ENCODE measurements at regions not wholly inside any gene's neighbourhood (a gene's known extent, or its start where the extent isn't known, plus 50 kb on each side); places are given as distances from the start of the nearest gene placed in this dataset.
A peak's percentile ranks its signal among the peaks of the same experiment; 100 is the strongest.
"Not testable (repeated sequence)": the region's sequence is repeated elsewhere in the genome, so short reads cannot be mapped to it uniquely, and the experiment has no call there.

DNA sequence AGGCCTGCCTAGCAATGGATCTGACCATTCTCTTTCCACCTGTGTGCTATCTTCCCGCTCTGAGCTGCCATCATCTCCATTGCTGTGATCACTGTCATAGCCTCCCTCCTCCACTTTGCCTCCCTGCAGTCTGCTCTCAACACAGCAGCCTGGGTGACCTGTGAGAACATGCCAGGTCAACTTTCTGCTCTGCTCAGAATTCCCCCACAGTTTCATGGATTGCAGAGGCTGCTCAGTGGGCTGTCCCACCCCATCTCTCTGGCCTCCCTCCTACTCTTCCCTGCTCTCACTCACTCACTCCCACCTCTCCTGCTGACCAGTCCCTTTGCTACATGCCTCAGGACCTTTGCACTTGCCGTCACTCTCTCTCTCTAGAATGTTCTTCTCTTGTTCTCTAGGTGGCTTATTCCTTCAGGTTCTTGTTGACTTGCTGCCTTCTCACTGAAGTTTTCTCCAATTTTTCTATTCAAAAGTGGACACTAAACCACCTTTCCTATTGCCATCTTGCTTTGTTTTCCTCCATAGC is 159.9 kb downstream of the CD83 start:
- no peak for DNase-seq

DNA sequence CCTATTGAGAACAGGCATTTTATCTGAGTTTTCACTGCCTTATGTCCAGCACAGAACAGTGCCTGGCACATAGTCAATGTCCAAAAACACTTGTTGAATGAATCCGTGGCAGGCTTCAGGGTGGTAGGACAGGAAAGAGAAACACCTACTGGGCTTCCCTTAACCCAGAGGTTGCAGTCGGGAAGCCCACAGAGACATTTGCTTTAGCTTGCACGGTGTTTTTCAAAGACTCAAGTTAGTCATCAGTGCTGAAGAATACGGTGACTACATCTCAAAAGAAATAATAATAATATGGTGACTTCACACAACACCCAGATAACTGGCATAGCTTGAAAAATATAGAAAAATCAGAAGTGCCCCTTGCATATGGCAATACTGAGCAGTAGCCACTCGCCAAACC is 160.4 kb downstream of the CD83 start:
- DNase-seq = no peak

DNA sequence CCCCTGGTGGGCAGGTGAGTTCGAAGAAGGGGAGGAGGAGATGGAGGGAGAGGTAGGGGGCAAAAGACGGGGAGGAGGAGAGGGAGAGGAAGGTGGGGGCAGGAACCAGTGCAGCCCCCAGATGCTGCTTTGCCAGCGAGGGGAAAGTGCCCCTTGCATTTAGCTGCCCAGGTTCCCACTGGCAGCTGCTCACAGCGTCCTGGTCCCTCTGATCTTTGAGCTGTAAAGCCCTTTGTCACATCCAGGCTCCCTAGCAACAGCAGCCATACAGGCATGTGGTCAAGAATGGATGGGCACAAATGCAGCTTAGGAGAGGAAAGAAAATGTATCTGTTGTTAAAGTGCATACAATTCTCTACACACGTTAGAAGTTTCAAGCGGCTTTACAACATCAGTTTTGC is 160.9 kb downstream of the CD83 start:
- no peak for DNase-seq

DNA sequence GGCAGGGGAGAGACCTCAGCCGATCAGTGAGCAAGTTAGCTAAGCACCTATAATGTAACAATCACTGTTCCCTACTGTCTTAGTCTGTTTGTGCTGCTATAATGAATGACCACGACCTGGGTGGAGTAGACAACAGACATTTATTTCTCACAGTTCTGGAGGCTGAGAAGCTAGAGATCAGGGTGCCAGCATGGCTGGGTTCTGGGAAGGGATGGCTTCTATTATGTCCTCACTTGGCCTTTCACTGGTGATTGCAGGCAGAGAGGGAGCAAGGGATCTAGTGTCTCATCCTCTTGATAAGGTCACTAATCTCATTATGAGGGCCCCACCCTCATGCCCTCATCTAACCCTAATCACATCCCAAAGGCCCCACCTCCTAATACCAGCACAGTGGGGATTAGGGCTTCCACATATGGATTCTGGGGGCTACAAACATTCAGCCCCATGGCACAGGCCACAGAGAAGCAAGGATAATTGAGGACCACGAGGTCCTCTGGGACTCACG is 162.5 kb downstream of the CD83 start:
- DNase-seq = no peak

DNA sequence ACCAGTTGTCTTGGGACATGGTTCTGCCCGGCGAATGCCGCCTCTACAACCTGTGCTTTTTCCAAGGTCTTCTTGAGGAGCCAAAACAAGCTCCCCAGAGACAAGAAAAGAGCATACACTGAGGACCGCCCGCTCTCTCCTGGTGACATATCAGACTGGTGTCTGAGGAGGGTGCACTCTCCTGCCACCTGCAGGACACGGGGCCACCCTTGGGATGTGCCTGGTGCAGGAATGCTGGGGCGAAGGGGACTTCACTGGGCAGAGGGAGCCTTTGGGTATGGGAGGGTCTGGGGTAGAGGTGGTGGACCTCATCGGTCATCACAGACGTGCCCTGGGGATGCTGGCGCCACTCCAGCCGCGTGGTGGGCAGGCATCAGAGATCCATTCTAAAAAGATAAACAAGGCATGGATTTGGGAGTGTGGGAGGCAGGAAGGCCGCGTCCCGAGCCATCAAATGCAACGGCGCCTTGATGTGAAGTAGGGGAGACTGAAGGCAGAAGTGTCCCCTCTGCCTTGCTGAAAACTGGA is 163.3 kb downstream of the CD83 start:
- no peak for DNase-seq

DNA sequence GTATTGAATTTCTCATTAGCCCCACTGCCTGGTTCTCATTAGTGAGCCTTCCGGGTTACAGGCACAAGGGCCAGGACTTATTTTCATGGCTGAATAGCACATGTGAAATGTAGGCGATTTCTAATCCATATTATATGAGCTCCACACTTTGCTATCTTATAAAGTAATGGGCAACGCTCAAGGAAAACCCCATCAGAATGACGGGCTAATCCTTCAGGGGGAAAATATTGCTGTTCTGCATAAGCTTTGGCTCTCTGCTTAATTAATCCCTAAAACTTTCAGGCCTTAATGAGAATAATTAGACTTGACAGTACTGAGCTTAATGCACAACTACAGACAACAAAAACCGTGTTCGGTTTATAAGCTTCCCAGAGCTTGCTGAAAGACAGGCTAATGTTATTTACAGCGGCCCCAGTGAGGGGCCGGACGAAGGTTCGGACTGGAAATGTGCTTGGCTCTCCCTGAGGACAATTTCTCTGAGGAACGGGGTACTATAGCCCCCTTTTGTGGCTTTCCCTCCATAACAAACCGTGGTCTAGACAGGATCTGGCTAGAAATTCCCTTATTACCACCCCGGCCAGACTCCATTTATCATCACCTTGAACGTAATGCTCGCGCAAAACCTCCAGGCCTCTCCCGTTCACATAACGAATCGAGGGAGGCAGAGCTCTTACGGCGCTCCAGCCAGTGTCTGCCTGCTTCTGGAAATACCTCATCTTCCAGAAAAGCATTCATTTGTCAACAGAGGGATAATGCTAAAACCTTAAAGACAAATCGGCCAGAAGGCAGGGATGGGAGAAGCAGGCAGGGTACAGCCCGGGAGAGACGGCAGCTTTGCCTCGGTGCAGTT is 164.5 kb downstream of the CD83 start:
- DNase-seq = no peak

DNA sequence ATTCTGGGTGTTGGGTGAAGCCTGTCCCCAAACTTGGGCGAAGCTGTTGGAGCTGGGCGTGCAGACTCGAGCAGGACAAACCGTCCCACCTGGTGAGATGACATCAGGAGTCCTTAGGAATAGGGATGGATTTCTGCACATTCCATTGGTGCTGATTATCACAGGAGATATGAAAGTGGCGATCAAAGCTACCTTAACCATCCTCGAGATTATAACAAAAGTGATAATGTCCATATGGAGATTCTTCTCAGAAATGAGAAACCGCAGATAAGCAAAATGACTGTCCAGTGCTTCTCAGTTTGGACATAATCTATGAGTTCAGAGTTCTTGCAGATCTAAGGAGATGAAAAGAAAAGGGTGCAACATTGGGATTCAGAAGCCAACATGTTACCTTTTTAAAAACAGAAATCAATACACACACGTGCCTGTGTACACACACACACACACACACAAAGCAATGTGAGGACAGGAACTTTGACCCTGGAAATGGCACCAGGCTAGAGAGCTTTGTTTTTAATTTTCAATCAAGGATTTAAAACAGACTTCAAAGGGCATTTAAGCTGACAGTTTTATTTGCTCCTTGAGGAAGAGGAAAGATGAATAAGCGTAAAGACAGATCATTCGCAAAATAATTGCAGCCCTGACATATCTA is 165.4 kb downstream of the CD83 start:
- DNase-seq = no peak

DNA sequence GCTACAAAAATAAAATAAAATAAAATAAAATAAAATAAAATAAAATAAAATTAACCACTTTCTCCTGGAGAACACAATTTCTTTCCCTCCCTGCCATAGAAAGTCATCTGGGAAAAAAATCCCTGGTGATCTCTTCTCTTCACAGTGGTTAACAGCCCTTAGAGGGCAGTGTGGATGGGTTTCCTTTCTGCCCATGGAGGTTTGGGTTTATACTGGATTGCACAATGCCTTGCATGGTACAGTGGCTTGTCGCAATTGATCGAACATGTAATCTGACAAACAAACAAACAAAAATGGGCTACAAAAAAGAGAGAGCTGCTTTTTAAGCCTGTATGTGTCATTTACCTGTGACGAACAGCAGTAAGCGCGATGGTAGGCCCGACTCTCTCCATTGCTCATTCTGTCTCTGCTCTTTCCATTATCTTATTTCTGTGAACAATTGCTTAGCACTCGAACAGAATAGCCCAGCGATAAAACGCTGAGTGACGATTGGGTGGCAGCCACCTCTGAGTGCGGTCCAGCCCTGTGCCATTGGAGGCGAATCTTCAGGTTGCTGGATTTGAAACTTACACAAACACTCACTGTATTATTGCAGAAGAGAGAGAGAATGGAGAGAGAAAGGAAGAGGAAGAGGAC is 166.1 kb downstream of the CD83 start:
- no peak for DNase-seq

DNA sequence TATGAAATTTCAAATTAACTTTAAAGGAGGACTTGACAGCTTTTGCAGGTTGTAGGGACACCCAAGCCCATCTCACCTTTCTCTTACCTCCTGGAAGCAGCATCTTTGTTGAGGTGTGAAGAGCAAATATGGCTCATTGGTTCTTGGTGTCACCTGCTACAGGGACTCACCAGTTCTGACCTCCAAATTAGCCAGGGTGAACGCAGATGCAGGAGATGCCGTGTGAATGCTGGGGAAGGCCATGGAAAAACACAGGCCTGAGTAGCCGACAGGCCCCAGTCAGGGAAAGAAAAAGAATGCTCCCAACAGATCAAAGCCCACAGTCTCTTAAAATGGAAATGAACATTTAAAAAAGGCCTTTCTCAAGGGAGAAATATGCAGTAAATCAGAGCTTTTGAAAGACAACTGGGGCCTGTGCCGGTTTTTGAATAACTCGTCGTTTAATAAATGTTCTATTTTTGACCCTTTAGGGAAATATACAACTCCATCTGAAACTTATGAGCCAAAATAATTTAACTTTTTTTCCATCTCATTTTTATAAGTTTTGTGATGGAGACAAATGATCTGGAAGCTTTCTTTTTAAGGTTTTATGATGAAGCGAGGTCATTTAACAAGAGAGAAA is 167.5 kb downstream of the CD83 start:
- DNase-seq = no peak

DNA sequence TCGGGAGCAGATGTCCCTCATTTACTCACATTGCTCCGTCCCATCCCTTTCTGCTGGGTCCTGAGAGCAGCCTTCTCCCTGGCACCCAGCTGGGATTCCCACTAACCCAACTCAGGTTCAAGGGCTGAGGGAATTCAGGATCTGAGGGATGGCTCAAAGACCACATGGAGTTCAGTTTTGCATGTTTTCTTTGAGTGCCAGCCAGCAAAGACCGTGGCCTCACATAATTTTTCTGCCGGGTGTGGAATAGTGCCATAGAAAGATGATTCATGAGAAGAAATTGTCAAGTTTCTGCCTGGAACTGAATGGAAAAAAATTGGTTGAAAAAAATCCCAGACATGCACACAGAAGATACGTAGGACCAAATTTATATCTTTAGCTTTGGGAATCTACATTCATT is 168.6 kb downstream of the CD83 start:
- DNase-seq = no peak

DNA sequence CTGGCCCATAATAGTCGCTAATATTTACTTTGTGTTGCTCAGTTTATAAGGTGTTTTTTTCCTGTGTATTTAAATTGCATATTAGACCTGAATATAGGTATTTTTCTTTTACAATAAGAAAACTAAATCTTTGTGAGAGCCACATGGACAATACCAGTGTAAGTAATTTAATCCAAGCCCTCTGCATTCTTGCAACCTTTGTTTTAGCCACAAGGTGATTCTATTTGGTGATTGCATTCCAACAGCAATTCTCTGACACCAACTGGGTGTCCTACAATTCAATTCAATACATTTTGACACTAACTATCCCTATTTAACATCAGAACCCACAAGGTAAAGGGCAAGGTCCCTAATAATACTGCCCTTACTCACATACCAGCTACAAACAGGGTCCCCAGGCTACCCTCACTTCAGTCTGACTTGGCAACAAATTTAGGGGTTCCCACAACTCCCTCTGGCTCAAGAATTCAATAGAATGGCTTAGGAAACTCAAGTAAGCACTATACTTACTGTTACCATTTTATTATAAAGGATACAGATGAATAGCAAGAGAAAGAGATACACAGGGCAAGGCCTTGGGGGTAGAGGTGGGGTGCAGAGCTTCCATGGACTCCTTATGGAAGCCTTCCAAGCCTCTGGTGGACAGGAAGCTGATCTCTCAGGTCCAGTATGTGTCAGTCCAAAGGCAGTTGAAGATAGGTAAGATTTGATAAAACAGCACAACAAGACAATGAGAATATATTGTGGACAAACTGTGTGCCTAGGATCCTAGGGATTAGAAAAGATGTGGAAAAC is 169.3 kb downstream of the CD83 start:
- no peak for DNase-seq

DNA sequence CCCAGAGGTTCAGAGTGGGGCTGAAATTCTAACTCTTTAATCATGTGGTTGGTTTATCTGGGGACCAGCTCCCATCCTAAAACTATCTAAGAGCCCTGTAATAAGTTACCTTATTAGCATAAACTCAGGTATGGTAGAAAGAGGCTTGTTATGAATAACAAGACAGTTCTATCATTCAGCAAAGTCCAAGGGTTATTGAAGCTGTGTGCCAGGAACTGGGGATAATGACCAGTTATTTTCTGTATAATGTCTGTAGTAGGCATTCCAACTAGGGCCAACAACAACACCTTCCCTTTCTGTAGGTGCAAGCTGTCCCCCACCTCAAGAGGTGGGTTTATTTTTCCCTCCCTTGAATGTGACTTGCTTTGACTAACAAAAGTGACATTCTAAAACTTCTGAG is 170.1 kb downstream of the CD83 start:
- DNase-seq = no peak

DNA sequence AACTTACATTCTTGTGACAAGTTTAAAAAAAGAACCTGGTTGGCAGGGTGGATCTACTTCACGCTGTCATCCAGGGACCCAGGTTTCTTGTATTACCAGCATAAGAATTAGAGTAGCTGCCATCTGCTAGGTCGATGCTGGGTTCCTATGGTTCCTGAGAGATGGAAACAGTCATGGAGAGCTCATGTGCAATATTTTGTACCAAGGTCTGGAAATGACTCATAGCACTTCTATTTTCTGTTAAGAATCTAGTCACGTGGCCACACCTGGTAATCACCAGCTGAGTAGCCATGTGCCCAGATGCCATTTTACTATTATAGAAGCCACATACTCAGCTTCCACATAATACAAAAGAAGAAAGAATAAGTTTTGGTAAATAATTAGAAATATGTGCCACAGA is 171.3 kb downstream of the CD83 start:
- no peak for DNase-seq

DNA sequence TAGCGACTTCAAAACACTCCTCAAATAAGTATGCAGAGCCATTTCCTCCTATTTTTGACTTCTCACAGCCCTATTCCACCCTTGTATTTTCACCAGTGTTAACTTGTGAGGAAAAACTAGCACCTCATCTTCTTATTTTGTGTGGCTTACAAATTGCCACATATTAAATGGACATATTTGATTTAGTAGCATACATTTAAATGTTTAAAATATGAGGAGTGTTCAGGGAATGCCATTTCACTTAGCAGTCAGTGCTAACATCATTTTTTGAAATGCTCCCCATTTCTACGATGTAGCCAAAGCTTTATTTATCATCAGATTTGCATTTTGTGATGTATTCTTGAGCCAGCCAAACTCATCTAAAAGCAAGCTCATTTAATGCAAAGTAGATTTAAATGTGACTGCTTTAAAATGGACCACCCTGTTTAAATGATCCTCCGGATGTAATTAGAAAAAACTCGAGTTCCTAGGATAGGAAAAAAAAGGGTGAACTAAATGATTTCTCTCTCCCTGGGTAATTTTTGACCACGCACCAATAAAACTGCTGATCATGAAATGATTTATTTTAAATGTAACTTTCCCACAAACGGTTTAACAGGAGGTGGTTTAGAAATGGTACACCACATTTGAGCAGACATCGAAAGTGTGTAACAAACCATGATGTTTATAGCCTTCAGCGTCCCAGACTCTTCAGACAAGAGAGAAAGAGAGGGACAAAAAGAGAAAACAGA is 172.6 kb downstream of the CD83 start:
- no peak for DNase-seq

DNA sequence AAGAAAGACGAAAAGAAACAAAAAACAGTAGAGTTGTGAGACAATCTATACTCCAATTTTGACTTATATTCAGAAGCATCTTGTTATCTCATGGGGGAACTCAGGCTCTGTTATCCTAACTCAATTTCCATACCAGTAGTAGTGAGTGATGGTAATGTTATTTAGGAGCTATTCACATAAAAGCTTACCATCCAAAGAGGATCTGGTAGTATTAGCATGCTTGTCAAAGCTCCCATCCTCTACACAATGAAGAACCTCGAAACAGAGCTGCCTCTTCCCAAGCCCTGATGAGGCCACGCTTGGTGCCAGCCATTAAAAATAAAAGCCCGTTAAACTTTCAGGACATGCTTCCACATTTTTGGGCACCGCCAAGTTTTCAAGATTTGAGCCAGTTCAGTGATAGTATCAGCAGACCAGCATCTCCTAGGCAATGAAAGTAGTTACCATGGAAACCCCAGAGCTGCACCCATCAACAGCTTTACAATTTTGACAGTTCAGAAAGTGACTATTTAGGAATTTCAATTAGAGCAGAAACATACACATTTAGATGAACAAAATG is 173.3 kb downstream of the CD83 start:
- DNase-seq = no peak

DNA sequence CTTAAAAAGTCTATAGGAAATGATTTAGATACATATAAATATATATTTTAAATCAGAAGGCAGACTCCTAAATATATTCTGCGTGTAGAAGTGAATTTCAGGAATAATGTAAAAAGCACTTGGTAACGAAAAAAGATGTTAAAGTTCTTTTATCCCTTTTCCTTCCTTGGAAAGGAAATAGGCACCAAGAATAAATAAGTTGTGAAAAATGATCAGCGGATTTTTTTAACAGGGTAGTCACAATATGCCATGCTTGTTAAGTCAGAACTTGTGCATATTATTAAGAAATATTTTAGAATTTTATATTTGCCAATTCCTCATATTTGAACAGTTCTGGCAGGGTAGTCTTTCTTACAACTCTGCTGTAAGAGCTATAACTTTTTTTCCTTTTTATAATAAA is 173.8 kb downstream of the CD83 start:
- DNase-seq = no peak

DNA sequence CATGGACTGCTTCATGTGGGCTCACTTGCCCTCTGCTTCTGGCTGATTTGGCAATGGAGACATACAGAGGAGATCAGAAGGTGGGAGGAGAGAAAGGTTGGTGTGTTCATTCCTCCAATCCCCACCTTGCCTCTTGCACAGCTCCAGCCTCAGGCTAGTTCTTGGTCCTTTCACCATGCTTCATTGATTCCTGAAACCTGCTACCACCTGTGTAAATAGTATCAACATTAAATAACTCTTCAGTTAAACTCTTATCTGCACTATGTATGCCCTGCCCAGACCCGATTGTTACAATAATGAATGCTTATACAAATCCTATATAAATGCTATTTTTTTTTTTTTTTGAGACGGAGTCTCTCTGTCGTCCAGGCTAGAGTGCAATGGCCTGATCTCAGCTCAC is 174.5 kb downstream of the CD83 start:
- peak; percentile 74 for DNase-seq

DNA sequence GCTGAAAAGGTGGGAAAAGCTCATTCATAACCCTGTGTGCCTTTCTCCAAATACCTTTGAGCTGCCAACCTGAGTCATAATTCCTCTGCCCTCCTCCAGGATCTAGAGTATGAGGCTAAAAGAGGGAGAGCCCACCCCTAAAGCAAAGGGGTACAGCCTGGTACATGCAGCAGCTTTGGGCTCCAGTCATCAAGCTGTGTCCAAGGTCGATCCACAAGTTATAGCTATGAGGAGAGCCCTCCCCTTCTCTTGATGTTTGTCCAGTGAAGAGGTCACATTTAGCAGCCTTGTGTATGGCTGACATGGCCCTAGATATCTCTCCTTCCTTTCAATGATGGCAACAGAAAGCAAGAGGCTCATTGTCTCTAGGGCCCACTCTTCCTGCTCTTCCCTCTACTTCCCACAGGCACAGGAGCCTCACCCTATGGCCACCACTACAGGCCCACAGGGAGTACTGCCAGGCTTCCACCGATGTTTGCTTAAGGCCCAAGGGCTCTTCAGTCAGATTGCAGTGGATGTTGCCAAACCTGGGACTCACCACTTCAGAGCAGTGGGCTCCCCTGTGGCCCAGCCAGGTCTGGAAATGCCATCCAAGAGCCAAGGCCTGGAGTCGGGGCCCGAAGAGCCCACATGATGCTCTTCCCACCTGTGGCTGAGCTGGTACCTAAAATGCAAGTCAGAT is 176.8 kb downstream of the CD83 start:
- peak; percentile 56 for DNase-seq

DNA sequence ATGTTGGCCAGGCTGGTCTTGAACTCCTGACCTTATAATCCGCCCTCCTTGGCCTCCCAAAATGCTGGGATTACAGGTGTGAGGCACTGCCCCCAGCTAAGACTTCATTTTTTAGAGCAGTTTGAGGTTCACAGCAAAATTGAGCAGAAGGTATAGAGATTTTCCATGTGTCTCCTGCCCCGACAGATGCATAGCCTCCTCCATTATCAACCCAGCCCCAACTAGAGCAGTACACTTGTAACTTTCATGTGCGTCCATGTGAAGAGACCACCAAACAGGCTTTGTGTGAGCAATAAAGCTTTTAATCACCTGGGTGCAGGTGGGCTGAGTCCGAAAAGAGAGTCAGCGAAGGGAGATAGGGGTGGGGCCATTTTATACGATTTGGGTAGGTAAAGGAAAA is 179.1 kb downstream of the CD83 start:
- DNase-seq = not testable (repeated sequence)

DNA sequence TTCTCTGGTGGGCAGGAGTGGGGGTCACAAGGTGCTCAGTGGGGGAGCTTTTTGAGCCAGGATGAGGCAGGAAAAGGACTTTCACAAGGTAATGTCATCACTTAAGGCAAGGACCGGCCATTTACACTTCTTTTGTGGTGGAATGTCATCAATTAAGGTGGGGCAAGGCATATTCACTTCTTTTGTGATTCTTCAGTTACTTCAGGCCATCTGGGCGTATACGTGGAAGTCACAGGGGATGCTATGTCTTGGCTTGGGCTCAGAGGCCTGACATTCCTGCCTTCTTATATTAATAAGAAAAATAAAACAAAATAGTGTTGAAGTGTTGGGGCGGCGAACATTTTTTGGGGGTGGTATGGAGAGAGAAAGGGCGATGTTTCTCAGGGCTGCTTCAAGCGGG is 179.5 kb downstream of the CD83 start:
- DNase-seq = not testable (repeated sequence)
